ENCODE measurements at regions not wholly inside any gene's neighbourhood (a gene's known extent, or its start where the extent isn't known, plus 50 kb on each side); places are given as distances from the start of the nearest gene placed in this dataset.

- TF ChIP-seq CTCF (IDR thresholded peaks at IDR 0.05; ENCODE audit: low read length, missing control alignments): no peak
- no peak for DNase-seq (ENCODE audit: low read depth)
- H3K4me3 ChIP-seq (replicated peaks; ENCODE audit: low read depth, low read length): no peak overlapping the region
Observed at GRCh38 chr2:10502803-10503107, 54.6 kb upstream of the ODC1 start.

- H3K4me3 ChIP-seq (replicated peaks; ENCODE audit: low read depth, low read length): no peak overlapping the region
- no peak for DNase-seq (ENCODE audit: low read depth)
- TF ChIP-seq CTCF (IDR thresholded peaks at IDR 0.05; ENCODE audit: low read length, missing control alignments): no peak
Observed at GRCh38 chr2:10501980-10502802, 54.1 kb upstream of the ODC1 start.

- no peak for TF ChIP-seq CTCF (IDR thresholded peaks at IDR 0.05; ENCODE audit: low read length, missing control alignments)
- no peak overlapping the region for H3K4me3 ChIP-seq (replicated peaks; ENCODE audit: low read depth, low read length)
- no peak for DNase-seq (ENCODE audit: low read depth)
Observed at GRCh38 chr2:10501451-10501961, 53.4 kb upstream of the ODC1 start.

- no peak overlapping the region for H3K4me3 ChIP-seq (replicated peaks; ENCODE audit: low read depth, low read length)
- TF ChIP-seq CTCF (IDR thresholded peaks at IDR 0.05; ENCODE audit: low read length, missing control alignments): no peak
- no peak for DNase-seq (ENCODE audit: low read depth)
Observed at GRCh38 chr2:10500601-10501361, 52.7 kb upstream of the ODC1 start.

GRCh38 chr2:10499911-10500521, 51.9 kb upstream of the ODC1 start:
- no peak for DNase-seq (ENCODE audit: low read depth)
- no peak for TF ChIP-seq CTCF (IDR thresholded peaks at IDR 0.05; ENCODE audit: low read length, missing control alignments)
- no peak overlapping the region for H3K4me3 ChIP-seq (replicated peaks; ENCODE audit: low read depth, low read length)

- TF ChIP-seq CTCF (IDR thresholded peaks at IDR 0.05; ENCODE audit: low read length, missing control alignments): no peak
- DNase-seq (ENCODE audit: low read depth): no peak
Observed at GRCh38 chr2:10499275-10499907, 51.3 kb upstream of the ODC1 start.

More at GRCh38 chr2:10499275-10499907, 51.3 kb upstream of the ODC1 start:
- no peak overlapping the region for H3K4me3 ChIP-seq (replicated peaks; ENCODE audit: low read depth, low read length)

Data from fibroblast of pulmonary artery (primary cell).